ENCODE measurements at regions not wholly inside any gene's neighbourhood (a gene's known extent, or its start where the extent isn't known, plus 50 kb on each side); places are given as distances from the start of the nearest gene placed in this dataset.

DNA sequence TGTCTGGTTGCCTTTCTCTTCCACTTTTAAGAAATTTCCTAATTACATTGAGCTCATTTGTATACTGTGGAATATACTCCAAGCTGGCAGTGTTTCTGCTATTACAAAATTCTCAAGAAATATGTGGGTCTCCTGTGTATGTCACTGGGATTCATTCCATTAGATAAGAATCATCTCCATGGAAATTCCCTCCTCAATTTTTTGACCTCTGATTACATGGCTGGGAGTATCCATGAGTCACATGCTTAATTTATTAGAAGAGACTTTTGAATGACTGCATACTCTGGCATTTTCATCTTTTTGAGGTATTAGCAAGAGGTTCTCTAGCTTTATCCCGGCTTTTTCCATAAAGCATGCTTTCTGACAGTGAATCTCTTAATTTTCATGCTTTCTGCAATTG, 665.5 kb upstream of the CNTNAP5 start:
- TF ChIP-seq, protein P1, sequence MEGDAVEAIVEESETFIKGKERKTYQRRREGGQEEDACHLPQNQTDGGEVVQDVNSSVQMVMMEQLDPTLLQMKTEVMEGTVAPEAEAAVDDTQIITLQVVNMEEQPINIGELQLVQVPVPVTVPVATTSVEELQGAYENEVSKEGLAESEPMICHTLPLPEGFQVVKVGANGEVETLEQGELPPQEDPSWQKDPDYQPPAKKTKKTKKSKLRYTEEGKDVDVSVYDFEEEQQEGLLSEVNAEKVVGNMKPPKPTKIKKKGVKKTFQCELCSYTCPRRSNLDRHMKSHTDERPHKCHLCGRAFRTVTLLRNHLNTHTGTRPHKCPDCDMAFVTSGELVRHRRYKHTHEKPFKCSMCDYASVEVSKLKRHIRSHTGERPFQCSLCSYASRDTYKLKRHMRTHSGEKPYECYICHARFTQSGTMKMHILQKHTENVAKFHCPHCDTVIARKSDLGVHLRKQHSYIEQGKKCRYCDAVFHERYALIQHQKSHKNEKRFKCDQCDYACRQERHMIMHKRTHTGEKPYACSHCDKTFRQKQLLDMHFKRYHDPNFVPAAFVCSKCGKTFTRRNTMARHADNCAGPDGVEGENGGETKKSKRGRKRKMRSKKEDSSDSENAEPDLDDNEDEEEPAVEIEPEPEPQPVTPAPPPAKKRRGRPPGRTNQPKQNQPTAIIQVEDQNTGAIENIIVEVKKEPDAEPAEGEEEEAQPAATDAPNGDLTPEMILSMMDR (conservative IDR thresholded peaks at IDR 0.05; ENCODE audit: low read length), result no peak
- no peak overlapping the region for H3K4me3 ChIP-seq (ENCODE audit: low read length)
- no peak for DNase-seq (ENCODE audit: low read depth)

DNA sequence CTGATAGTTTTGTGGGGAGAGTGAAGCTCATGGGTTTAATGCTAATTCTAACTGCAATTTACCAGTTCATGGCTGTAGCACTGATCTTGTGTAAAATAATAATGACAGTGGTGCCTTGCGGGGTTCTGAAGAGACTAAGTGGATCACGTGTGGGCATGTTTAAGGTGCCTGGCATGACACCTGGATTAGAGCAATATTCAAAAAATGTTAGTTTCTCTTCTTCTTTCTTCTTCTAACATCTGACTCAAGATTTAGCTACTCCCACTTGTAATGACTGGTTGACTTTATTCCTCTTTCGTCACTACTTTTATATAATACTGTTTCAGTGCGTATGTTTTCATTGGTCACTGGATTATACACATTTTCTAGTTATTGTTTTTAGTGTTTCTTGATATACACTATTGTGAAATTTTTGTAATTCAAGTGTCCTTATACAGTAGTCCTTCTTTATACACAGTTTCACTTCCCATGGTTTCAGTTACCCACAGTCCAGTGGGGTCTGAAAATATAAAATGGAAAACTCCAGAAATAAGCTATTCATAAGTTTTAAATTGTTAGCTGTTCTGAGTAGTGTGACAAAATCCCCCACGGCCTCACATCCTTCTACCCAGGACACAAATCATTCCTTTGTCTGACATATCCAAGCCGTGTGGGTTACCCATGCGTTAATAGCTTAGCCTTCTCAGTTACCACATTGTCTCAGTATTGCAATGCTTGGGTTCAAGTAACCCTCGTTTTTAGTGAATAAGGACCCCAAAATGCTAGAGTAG, 662.2 kb upstream of the CNTNAP5 start:
- no peak overlapping the region for H3K4me3 ChIP-seq (ENCODE audit: low read length)
- no peak for DNase-seq (ENCODE audit: low read depth)
- TF ChIP-seq, protein P1 (conservative IDR thresholded peaks at IDR 0.05; ENCODE audit: low read length), result no peak

DNA sequence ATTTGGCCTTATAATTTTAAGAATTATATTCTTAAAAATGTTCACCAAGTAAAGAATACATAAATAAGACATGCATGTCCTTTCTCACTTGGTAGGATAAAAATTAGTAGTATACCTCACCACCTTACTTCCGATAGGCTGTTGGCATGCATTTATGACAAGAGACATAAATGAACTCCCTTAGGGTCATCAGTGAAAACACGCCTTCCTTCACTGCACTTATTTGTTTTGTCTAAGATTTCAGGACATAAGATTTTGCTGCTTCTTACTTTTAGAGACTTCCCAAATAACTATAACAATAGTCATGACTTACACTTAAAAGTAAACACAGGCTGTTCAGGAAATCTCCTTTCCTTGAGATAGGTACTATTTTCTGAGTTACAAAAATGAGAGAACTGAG, 661.3 kb upstream of the CNTNAP5 start:
- DNase-seq (ENCODE audit: low read depth), result no peak
- TF ChIP-seq, protein P1 (conservative IDR thresholded peaks at IDR 0.05; ENCODE audit: low read length), result no peak

DNA sequence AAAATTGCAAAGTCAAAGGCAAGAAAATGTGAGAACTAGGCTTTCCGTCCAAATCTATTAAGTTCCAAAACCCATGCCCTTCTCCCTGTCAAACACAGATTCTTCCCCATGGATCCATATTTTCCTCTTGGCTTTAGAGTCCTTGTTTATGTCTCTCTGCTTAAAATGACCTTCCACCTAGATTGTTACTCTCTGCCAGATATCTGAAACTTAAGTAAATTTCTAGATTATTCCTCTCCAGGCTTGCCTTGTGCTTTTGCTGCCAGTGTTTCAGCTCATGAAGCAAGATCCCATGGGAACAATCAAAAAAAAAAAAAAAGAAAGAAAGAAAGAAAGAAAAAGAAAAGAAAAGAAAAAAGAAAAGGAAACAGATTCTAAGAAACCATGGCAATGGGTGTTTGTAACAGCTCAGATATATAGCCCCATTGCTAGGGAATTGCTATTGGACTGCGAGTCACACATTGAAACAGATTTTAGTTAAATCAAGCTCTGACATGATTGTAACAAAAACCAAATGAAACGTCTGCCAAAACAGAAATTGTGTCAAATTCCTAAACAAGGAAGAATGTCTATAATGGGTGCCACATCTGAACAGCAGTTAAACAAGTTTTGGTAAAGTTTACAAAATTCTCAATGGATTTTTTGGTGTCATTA, 660.7 kb upstream of the CNTNAP5 start:
- DNase-seq (ENCODE audit: low read depth), result no peak
- TF ChIP-seq, protein P1 (conservative IDR thresholded peaks at IDR 0.05; ENCODE audit: low read length), result no peak
- no peak overlapping the region for H3K4me3 ChIP-seq (ENCODE audit: low read length)

More for the DNA sequence above, 661.3 kb upstream of the CNTNAP5 start:
- no peak overlapping the region for H3K4me3 ChIP-seq (ENCODE audit: low read length)

DNA sequence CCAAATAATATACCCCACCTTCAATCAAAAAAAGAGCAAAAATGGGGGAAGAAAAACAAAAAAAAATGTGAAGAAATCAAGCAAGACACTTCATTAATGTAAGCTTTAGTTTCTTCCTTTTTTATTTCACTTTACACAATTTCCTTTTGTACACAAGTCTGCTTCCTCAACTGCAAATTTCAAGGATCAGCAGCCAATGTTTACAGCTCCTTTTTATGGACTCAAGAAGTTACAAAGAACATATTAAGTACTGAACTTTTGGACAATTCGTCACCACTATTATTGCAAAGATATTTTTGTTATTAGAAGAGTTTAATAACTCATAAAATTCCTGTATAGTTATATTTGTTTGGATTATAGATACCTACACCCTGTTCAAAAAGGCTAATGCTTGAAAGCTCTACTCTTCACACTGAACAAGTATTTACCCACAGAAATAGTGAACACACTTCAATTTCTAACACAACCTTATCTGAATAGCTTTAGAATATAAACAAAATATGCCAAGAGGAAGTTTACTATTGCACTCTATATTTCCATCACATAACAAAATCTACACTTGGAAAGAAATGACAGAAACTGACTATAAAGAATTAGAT, 658.7 kb upstream of the CNTNAP5 start:
- no peak overlapping the region for H3K4me3 ChIP-seq (ENCODE audit: low read length)
- no peak for DNase-seq (ENCODE audit: low read depth)
- TF ChIP-seq, protein P1 (conservative IDR thresholded peaks at IDR 0.05; ENCODE audit: low read length), result no peak

DNA sequence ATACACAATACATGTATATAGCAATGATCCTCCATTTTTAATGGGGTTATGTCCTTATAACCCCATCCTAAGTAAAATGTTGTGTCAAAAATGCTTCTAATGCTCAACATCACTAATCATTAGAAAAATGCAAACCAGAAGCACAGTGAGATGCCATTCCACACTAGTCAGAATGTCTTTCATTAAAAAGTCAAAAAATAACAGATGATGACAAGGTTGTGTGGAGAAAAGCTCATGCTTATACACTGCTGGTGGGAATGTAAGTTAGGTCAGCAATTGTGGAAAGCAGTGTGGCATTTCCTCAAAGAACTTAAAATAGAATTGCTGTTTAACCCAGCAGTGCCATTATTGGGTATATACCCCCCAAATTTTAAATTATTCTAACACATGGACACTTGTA, 654.9 kb upstream of the CNTNAP5 start:
- DNase-seq (ENCODE audit: low read depth), result no peak
- TF ChIP-seq, protein P1 (conservative IDR thresholded peaks at IDR 0.05; ENCODE audit: low read length), result no peak
- H3K4me3 ChIP-seq (ENCODE audit: low read length), result no peak overlapping the region
